ENCODE measurements at regions not wholly inside any gene's neighbourhood (a gene's known extent, or its start where the extent isn't known, plus 50 kb on each side); places are given as distances from the start of the nearest gene placed in this dataset.

GRCh38 chr18:5653802-5654201, 110.0 kb upstream of the EPB41L3 start (continued):
- no peak for TF ChIP-seq ZNF462 (CRISPR knock-in tag; IDR thresholded peaks at IDR 0.05)

GRCh38 chr18:5651736-5652135, 107.9 kb upstream of the EPB41L3 start:
- peaks cover 3% of the 10 kb centered on the region; the same call in 2 of the 3 replicates for H3K4me1 Mint-ChIP-seq
- H3K27me3 ChIP-seq (ENCODE audit: insufficient read depth), result no peaks in the 10 kb centered on the region
- TF ChIP-seq, protein P1, sequence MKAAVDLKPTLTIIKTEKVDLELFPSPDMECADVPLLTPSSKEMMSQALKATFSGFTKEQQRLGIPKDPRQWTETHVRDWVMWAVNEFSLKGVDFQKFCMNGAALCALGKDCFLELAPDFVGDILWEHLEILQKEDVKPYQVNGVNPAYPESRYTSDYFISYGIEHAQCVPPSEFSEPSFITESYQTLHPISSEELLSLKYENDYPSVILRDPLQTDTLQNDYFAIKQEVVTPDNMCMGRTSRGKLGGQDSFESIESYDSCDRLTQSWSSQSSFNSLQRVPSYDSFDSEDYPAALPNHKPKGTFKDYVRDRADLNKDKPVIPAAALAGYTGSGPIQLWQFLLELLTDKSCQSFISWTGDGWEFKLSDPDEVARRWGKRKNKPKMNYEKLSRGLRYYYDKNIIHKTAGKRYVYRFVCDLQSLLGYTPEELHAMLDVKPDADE (IDR thresholded peaks at IDR 0.05), result no peak
- TF ChIP-seq REST (IDR thresholded peaks at IDR 0.05; ENCODE audit: unreplicated experiment) (no peak), ZNF462 (CRISPR knock-in tag; IDR thresholded peaks at IDR 0.05) (no peak), EZH2phosphoT487 (IDR thresholded peaks at IDR 0.05; ENCODE audit: unreplicated experiment) (no peak), POLR2AphosphoS5 (IDR thresholded peaks at IDR 0.05; ENCODE audit: low read depth) (no peak)

More at GRCh38 chr18:5651736-5652135, 107.9 kb upstream of the EPB41L3 start:
- ATAC-seq, result no peak
- H4K20me1 ChIP-seq (replicated peaks; ENCODE audit: insufficient read depth), result no peaks in the 10 kb centered on the region
- no peaks in the 10 kb centered on the region for H3K4me1 ChIP-seq (ENCODE audit: insufficient read depth)
- no peak overlapping the region for H2AFZ ChIP-seq
- no peak for DNase-seq (ENCODE audit: low spot score)
- no peaks in the 10 kb centered on the region for H3K36me3 ChIP-seq (ENCODE audit: insufficient read depth)
- no peaks in the 10 kb centered on the region for H3K27me3 Mint-ChIP-seq (ENCODE audit: insufficient read depth, low read depth, poor library complexity)
- no peak overlapping the region for H3K4me3 Mint-ChIP-seq
- H3K9me2 ChIP-seq (ENCODE audit: insufficient read depth), result no peaks in the 10 kb centered on the region
- H3K36me3 Mint-ChIP-seq (ENCODE audit: low read depth), result no peaks in the 10 kb centered on the region
- no peaks in the 10 kb centered on the region for H3F3A ChIP-seq (replicated peaks; ENCODE audit: low read depth)
- H3K4me3 ChIP-seq, result no peak overlapping the region
- H3K9me3 Mint-ChIP-seq, result no peaks in the 10 kb centered on the region
- no peak overlapping the region for H3K4me2 ChIP-seq
- no peak overlapping the region for H3K27ac Mint-ChIP-seq
- H3K79me2 ChIP-seq (replicated peaks; ENCODE audit: insufficient read depth), result no peaks in the 10 kb centered on the region
- H3K27ac ChIP-seq (ENCODE audit: low read depth), result no peak overlapping the region
